Fibroblast of skin of scalp (primary cell): ENCODE measurements at regions not wholly inside any gene's neighbourhood (a gene's known extent, or its start where the extent isn't known, plus 50 kb on each side); places are given as distances from the start of the nearest gene placed in this dataset.

Experiments used
- DNase-seq: peaks from one replicate; pipeline ENCODE4 v3.0.0-alpha.2; 2013

GRCh38 chr4:53809816-53810215, 218.5 kb upstream of the LNX1 start:
- no peak for DNase-seq

DNA sequence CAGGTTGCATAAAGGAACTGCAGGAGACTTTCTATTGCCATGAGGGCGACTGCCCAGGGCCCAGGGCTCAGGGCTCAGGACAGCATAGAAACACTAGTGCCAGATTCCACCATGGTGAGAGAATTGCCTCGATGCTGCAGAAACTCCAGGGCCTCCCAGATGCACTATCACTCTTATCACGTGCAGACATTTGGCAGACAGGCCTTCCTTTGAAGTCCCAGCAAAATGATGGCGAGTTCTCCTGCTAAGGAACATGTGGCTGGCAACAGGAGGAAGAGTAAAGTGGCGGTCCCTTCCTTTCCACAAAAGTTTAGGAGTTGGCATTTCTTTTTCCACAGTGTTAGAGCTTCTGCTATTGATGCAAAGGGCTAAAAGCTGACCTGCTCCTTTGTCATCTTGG, 214.0 kb upstream of the LNX1 start:
- DNase-seq: no peak

GRCh38 chr4:53804719-53805118, 213.4 kb upstream of the LNX1 start:
- peak; percentile 26 for DNase-seq

DNA sequence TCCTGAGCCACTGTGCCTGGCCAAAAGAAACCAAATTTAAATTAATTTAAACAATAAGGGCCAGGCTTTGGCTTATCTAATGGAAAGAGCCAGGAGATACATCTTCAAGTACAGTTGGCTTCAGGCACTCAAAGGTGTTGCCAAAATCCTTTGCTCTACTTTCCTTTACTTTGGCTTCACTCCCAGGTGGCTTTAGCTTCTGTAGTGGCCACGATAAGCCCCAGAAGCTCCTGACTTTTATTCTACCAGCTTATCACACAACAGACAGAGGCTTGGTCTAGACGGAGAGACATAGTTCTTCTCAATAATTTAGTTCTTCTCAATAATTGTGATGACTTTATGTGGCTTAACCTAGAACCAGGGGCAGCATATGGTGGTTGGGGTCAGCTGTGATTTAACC, 211.2 kb upstream of the LNX1 start:
- DNase-seq: no peak

DNA sequence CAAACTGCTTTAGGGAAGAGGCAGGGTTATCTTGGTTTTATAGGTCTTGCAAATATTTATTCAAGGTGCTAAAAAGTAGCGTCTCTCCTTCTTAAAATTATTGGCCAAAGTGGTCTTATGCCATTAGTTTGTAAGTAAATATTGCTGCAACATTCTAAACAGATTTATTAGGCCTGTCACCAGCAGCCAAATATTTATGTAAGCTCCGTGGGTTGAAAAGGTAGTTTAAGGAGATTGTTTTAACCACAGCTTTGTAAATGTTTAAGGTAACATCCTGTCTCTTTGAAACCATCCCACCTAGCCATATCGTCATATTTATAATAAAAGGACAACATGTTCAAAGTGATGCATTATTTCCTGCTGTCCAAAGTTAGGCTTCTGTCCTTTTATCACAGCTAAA, 210.1 kb upstream of the LNX1 start:
- DNase-seq: no peak

GRCh38 chr4:53800741-53801140, 209.5 kb upstream of the LNX1 start:
- DNase-seq: no peak

GRCh38 chr4:53793096-53793495, 201.8 kb upstream of the LNX1 start:
- no peak for DNase-seq

- DNase-seq: no peak
These were observed 199.0 kb upstream of the LNX1 start for GRCh38 chr4:53790286-53790685.

DNA sequence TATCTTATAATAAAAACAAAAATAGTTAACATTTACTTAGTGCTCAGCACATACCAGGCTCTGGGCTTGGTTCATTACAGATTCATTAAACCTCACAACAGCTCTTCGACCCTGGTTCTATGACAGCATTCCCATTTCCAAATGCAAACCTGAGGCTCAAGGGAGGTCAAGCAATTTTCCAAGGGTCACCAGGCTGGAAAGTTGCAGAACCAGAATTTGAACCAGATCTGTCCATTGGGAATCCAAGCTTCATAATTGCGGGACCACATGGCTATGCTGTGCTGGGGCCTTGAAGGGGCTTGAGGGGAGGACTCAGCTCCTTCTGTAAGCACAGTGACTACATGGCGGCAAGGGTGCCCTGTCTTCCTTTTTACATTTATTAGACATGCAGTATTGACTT, 197.3 kb upstream of the LNX1 start:
- no peak for DNase-seq

GRCh38 chr4:53788011-53788410, 196.7 kb upstream of the LNX1 start:
- DNase-seq: no peak

DNA sequence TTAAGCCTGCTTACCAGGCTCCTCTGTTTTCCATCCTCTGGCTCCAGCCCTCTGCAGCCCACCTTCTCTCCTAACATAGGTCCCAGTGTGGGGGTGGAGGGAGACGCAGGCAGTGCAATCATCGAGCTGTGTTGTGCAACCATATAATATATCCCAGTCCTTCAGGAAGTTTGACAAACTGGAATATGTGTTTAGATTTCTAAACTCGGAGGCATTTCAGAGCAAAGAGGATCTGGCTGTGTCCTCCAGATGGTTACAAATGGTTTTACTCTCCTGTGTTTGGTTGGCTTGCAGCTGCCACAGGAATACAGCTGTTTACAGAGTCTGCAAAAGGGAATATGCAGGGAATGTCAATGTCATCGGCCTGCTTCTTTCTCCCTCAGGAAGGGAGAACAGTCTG, 195.3 kb upstream of the LNX1 start:
- DNase-seq: peak; percentile 59

- peak; percentile 36 for DNase-seq
These were observed 194.7 kb upstream of the LNX1 start for GRCh38 chr4:53785996-53786395.

GRCh38 chr4:53784112-53784511, 192.8 kb upstream of the LNX1 start:
- DNase-seq: no peak

DNA sequence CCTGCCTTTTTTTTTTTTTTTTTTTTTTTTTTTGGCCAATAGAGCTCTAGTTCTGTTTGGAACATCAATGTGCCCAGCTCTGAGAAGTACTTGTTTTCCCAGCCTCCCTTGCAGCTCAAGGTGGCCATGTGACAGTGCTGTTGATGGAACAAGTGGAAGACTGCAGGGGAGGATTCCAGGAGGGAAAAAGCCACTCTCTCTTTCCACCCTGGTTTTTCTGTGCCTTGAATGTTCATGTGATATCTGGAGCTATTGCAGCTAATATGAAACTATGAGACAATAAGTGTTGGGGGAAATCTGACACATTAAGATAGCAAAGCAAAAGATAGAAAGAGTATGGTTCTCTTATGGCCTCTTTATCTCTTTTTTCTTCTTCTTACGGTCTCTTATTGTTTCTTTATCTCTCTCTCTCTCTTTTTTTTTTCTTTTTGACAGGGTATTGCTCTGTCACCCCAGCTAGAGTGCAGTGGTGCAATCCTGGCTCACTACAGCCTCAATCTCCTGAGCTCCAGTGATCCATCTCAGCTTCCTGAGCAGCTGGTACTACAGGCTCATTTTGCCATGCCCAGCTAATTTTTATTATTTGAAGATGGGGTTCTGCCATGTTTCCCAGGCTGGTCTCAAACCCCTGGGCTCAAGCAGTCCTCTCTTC, 192.0 kb upstream of the LNX1 start:
- no peak for DNase-seq

GRCh38 chr4:53782458-53782845, 191.2 kb upstream of the LNX1 start:
- no peak for DNase-seq

DNA sequence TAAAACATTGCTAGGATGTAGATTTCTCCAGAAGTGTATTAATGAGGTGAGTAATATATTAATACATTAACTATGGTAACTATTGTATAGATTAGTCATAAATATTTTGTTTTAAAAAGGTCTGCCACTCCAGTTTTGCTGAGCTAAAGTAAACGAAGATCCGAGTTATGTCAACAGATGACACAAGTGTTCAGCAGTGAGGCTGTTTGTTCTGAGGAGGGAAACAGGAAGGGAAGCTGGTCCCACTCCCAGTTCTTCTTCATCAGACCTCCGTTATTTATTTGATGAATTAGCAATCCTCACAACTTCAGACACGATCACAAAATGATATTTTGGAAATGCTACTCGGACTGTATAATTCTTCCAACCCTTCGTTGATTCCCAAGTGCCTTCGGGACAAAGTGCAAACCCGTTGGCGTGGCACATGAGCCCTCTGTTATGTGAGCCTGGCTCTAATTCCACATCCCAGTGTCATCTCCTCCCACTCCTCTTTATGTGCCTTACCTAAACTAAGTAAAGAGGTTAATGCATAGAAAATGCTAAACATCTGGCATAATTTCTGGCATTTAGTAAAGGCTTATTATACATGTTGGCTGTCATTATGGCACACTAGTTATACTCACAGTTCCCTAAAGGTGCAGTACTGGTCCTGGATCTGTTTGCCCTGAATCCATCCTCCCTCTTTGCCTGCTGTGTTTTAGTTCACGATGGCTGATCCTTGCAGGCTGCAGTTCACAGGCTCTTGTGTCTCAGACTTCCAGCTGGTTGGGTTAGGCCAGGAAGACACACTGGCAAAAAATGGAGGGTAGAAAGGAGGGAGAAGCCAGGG, 190.6 kb upstream of the LNX1 start:
- peak; percentile 45 for DNase-seq

- DNase-seq: no peak
These were observed 189.6 kb upstream of the LNX1 start for GRCh38 chr4:53780736-53781400.

GRCh38 chr4:53779025-53779424, 187.7 kb upstream of the LNX1 start:
- DNase-seq: peak; percentile 33

DNA sequence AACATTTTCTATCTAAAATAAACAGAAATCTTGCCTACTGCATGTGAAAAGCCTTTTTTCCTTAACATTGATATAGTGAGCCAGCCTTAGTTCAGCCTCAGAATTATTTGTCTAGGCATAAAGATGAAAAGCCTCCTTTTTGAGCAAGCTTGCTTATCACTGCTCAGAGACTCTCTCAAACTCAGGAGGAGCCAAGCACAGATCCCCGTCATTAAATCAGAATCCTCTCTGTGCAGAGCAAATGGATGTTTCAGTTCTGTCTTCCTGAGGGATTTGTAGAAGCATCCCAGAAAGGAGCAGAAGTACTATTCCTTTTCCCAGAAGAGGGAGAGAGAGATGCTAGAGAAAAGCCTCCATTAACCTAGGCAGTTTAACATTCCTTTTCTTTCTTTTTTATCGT, 186.9 kb upstream of the LNX1 start:
- no peak for DNase-seq

DNA sequence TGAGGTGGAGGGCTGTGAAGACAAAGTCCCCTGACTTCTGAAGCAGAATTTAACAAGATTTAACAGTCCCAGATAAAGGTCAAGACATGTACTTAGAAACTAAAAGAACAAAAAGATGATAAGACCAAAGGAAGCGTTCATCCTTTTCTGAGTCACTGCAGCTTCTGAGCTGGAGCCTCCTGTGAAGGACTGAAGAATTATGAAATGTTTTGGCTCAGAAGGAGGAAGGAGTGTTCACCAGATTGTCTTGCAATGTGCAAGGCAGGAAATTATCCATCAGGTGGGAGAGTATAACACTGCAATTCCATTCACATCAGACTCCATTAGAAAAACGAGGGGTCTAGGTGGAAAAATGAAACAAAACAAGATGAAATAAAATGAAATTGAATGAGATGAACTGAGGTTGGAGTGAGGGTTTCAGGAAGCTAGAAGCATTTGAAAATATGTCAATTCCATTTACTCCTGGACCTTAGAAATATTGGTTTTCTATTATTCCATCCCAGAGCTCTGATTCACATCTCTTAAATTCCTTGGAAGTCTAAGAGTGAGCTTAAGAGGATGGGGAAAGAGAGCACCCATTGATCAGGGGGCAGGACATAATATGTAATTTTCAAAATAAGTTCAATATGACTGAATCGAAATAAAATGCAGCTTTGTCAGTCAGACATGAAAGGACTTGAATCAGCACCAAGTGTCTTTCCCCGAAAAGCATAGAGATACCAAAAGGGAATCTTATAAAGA, 186.1 kb upstream of the LNX1 start:
- peak; percentile 47 for DNase-seq

GRCh38 chr4:53776141-53776540, 184.9 kb upstream of the LNX1 start:
- DNase-seq: no peak

DNA sequence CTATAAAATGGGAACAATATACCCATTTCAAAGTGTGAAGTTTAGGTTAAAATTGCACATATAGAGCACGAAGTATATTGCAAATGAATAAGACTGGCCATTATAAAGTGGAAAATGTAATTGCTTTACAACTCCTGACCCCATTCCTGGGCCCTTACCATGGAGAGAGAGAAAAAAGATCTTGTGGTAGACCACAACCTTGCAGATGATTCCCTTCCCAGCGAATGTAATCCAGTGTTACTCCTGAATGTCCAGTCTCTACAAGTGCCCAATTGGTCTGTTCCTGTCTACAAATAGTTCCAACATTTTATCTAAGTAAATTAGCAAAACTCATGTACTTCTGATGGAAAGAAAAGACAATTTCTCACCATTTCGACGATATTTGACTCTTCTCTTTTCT, 184.1 kb upstream of the LNX1 start:
- DNase-seq: no peak

DNA sequence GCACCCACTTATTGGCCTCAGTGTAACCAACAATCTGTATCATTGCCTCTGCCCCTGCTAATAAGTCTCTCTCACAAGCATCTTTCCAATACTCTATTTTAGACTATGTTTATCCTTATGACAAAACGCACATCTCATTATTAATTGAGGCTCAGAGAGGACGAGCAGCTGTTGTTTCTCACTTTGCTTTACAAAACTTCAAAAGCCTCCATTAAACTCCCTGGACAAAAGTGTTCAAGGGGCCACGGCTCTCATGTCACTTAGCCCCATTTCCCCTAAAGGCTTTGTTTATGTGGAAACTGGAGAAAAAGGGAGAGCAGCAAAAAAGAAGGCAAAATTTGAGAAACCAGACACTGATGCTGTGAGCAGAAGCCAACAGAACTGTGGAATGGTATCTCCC, 180.0 kb upstream of the LNX1 start:
- DNase-seq: no peak
